K562 (cell line): ENCODE measurements at regions not wholly inside any gene's neighbourhood (a gene's known extent, or its start where the extent isn't known, plus 50 kb on each side); places are given as distances from the start of the nearest gene placed in this dataset.

ENCODE experiments used
- ATAC-seq: fragments of 200-7000 bp; cut with Tn5 transposase; 3 replicates; pipeline ENCODE4 v1.9.1; 2020; ENCODE audit warnings: moderate library complexity
- BruUV-seq: library from RNA; stranded (reverse); fragments of 400-500 nt; replicated peaks from 2 replicates; lab custom pipeline; 2021; lab: Mats Ljungman, UMichigan
- CTCF ChIA-PET: fragments of 300-600 bp; formaldehyde crosslinking; extraction: SDS; loops from one replicate; lab custom pipeline; 2021; ENCODE audit warnings: low intra/inter-chr PET ratio; lab: Yijun Ruan, JAX
- POLR2A ChIA-PET: fragments of 300-600, 350-650 bp; sonication (Branson Sonifier 250); formaldehyde crosslinking; extraction: SDS; loops from one replicate; lab custom pipeline; 2021; ENCODE audit warnings: antibody characterized with exemption, inconsistent platforms; lab: Yijun Ruan, JAX
- DNase-seq, 4 experiments: peaks; one replicate each; pipeline versions ENCODE4 v3.0.0 to v3.0.0-alpha.2; 2011 to 2018; ENCODE audit warnings: low spot score in 3 of 4, mixed read lengths in 3 of 4; ENCODE audit errors: extremely low read depth in 1 of 4
- FAIRE-seq: peaks from 2 replicates; lab custom pipeline; 2011; peaks lifted over from hg19 to GRCh38; lab: Jason Lieb, UNC
- H2AFZ ChIP-seq: 2 replicates; pipeline ENCODE4 v1.6.0; 2011; ENCODE audit warnings: low read depth, low read length, control low read depth, inconsistent platforms
- H3K27ac ChIP-seq: fragments of 200-600 bp; 3 replicates; pipeline ENCODE4 v1.8.0; 2011; ENCODE audit warnings: low read depth, mild to moderate bottlenecking, control low read depth, inconsistent platforms, low read length, moderate library complexity, mixed read lengths; ENCODE audit errors: extremely low read depth
- H3K27me3 ChIP-seq, 2 experiments: fragments of 300-600 bp in 1 of 2; 2 replicates in 1 of 2; 3 replicates in 1 of 2; pipeline versions ENCODE4 v1.6.0 to v1.8.0; 2011; ENCODE audit warnings: inconsistent platforms in 2 of 2, low read length in 2 of 2, mild to moderate bottlenecking in 1 of 2, mixed read lengths in 1 of 2, moderate library complexity in 1 of 2; ENCODE audit not compliant: control insufficient read depth in 2 of 2, insufficient read depth in 2 of 2
- H3K36me3 ChIP-seq: fragments of 300-600 bp; 3 replicates; pipeline ENCODE4 v1.8.0; 2011; ENCODE audit warnings: mild to moderate bottlenecking, low read length, inconsistent platforms; ENCODE audit not compliant: control insufficient read depth, insufficient read depth
- H3K4me1 ChIP-seq, 2 experiments: fragments of 200-600 bp in 1 of 2; replicated peaks in 1 of 2; 2 replicates in 1 of 2; 3 replicates in 1 of 2; pipeline versions ENCODE4 v1.5.1 to v1.8.0; 2011; ENCODE audit warnings: inconsistent platforms in 2 of 2, low read length in 2 of 2, mild to moderate bottlenecking in 1 of 2, mixed read lengths in 1 of 2, moderate library complexity in 1 of 2; ENCODE audit not compliant: control insufficient read depth in 2 of 2, insufficient read depth in 2 of 2
- H3K4me2 ChIP-seq: 2 replicates; pipeline ENCODE4 v1.6.1; 2011; ENCODE audit warnings: low read length, control low read depth, inconsistent platforms, mixed read lengths; ENCODE audit not compliant: insufficient read depth
- H3K4me3 ChIP-seq: fragments of 200-600 bp; sonication (generic), shearing (Covaris generic); 2 replicates; pipeline ENCODE4 v1.5.1; 2016; ENCODE audit warnings: control low read depth, inconsistent platforms
- H3K79me2 ChIP-seq: fragments of 200-600 bp; 3 replicates; pipeline ENCODE4 v1.8.0; 2011; ENCODE audit warnings: low read length, inconsistent platforms; ENCODE audit not compliant: control insufficient read depth, insufficient read depth
- H3K9ac ChIP-seq, 2 experiments: 2 replicates each; pipeline versions ENCODE4 v1.6.0 to v1.6.1; 2011; ENCODE audit warnings: low read depth in 2 of 2, low read length in 2 of 2, control low read depth in 1 of 2, inconsistent platforms in 1 of 2, mild to moderate bottlenecking in 1 of 2, mixed read lengths in 1 of 2; ENCODE audit not compliant: insufficient read depth in 1 of 2
- H3K9me1 ChIP-seq: one replicate; pipeline ENCODE4 v1.6.0; 2011; ENCODE audit warnings: inconsistent platforms, mild to moderate bottlenecking, low read length, moderate library complexity; ENCODE audit not compliant: control insufficient read depth, insufficient read depth
- H3K9me3 ChIP-seq: replicated peaks from 2 replicates; pipeline ENCODE4 v1.5.1; 2011; ENCODE audit warnings: low read depth, low read length, inconsistent platforms; ENCODE audit not compliant: control insufficient read depth, insufficient read depth
- H4K20me1 ChIP-seq: replicated peaks from 2 replicates; pipeline ENCODE4 v1.6.1; 2011; ENCODE audit warnings: low read length, inconsistent platforms, mixed read lengths; ENCODE audit not compliant: control insufficient read depth, insufficient read depth
- CBX8 ChIP-seq: fragments of 200-600 bp; sonication (generic); IDR thresholded peaks from 2 replicates; pipeline ENCODE4 v1.6.1; 2012; ENCODE audit warnings: borderline replicate concordance, mixed run types, low read depth, mild to moderate bottlenecking, moderate library complexity, mixed read lengths, low read length, control low read depth, inconsistent platforms; ENCODE audit not compliant: poor library complexity, severe bottlenecking; ENCODE audit errors: extremely low read depth
- CHD2 ChIP-seq: IDR thresholded peaks from 2 replicates; pipeline ENCODE4 v1.6.1; 2011; ENCODE audit warnings: low read depth, low read length
- IRF2 ChIP-seq: sonication (generic); formaldehyde crosslinking; IDR thresholded peaks from 2 replicates; pipeline ENCODE4 v1.8.1; 2022; ENCODE audit warnings: mild to moderate bottlenecking, missing genetic modification reagents
- JUND ChIP-seq, 2 experiments: IDR thresholded peaks; 2 replicates in 1 of 2; 3 replicates in 1 of 2; pipeline ENCODE4 v1.6.1; 2011; ENCODE audit warnings: borderline replicate concordance in 2 of 2, low read depth in 2 of 2, low read length in 2 of 2, improper control_type of control experiment in 1 of 2, missing biosample characterization in 1 of 2, missing genetic modification characterization in 1 of 2, missing genetic modification reagents in 1 of 2
- ZNF133 ChIP-seq: fragments of 250-450 bp; sonication (Bioruptor Pico); IDR thresholded peaks from 2 replicates; pipeline ENCODE4 v1.4.0; 2020; ENCODE audit warnings: mild to moderate bottlenecking
- WGBS: fragments of 100-300 bp; shearing (Covaris generic); methylation state at CpG from one replicate; pipeline ENCODE4 v1.1.6; 2016; ENCODE audit warnings: low coverage, mixed read lengths; ENCODE audit not compliant: insufficient coverage; ENCODE audit errors: missing lambda C conversion rate; 5-methylcytosine and 5-hydroxymethylcytosine counted together
- in situ Hi-C: fragments of 300-500 bp; cut with MboI; formaldehyde crosslinking; loops from 4 replicates; pipeline ENCODE4 v1.15.0; 2018; ENCODE audit warnings: inconsistent platforms, mixed read lengths
- intact Hi-C: fragments of 100-400 bp; cut with micrococcal nuclease; formaldehyde crosslinking; loops from 2 replicates; pipeline ENCODE4 v1.14.2; 2022
- TF ChIP-seq, protein P1 (sequence below): fragments of 450-650 bp; conservative IDR thresholded peaks from 2 replicates; pipeline ENCODE4 v1.6.1; 2016; ENCODE audit warnings: missing genetic modification characterization, low read depth, mild to moderate bottlenecking, control low read depth, missing compliant biosample characterization
- TF ChIP-seq, protein P2 (sequence below): fragments of 250-450 bp; sonication (Bioruptor Pico); IDR thresholded peaks from 2 replicates; pipeline ENCODE4 v1.5.0; 2021; ENCODE audit warnings: mild to moderate bottlenecking, moderate library complexity

- POLR2A ChIA-PET, result no interaction called here
- WGBS, result no CpG with 5 or more reads among the region's 3 CpGs
Observed at GRCh38 chr9:24881361-24881760, 335.7 kb upstream of the IZUMO3 start.

More at GRCh38 chr9:24881361-24881760, 335.7 kb upstream of the IZUMO3 start:
- intact Hi-C loops (no loop called here), in situ Hi-C loops (no loop called here)
- H3K4me1 ChIP-seq, result no peaks in the 10 kb centered on the region
- no peak for TF ChIP-seq IRF2 (CRISPR knock-in tag)
- no peak for TF ChIP-seq CHD2
- TF ChIP-seq, protein P1, sequence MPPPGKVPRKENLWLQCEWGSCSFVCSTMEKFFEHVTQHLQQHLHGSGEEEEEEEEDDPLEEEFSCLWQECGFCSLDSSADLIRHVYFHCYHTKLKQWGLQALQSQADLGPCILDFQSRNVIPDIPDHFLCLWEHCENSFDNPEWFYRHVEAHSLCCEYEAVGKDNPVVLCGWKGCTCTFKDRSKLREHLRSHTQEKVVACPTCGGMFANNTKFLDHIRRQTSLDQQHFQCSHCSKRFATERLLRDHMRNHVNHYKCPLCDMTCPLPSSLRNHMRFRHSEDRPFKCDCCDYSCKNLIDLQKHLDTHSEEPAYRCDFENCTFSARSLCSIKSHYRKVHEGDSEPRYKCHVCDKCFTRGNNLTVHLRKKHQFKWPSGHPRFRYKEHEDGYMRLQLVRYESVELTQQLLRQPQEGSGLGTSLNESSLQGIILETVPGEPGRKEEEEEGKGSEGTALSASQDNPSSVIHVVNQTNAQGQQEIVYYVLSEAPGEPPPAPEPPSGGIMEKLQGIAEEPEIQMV, result no peak
- TF ChIP-seq ZNF133 (CRISPR knock-in tag), result no peak
- no peak for TF ChIP-seq JUND (IDR thresholded peaks at IDR 0.05; ENCODE audit: borderline replicate concordance, low read depth, low read length)
- TF ChIP-seq JUND (tag; IDR thresholded peaks at IDR 0.05; ENCODE audit: borderline replicate concordance, low read depth, low read length), result no peak
- no peak for TF ChIP-seq CBX8
- TF ChIP-seq, protein P2, sequence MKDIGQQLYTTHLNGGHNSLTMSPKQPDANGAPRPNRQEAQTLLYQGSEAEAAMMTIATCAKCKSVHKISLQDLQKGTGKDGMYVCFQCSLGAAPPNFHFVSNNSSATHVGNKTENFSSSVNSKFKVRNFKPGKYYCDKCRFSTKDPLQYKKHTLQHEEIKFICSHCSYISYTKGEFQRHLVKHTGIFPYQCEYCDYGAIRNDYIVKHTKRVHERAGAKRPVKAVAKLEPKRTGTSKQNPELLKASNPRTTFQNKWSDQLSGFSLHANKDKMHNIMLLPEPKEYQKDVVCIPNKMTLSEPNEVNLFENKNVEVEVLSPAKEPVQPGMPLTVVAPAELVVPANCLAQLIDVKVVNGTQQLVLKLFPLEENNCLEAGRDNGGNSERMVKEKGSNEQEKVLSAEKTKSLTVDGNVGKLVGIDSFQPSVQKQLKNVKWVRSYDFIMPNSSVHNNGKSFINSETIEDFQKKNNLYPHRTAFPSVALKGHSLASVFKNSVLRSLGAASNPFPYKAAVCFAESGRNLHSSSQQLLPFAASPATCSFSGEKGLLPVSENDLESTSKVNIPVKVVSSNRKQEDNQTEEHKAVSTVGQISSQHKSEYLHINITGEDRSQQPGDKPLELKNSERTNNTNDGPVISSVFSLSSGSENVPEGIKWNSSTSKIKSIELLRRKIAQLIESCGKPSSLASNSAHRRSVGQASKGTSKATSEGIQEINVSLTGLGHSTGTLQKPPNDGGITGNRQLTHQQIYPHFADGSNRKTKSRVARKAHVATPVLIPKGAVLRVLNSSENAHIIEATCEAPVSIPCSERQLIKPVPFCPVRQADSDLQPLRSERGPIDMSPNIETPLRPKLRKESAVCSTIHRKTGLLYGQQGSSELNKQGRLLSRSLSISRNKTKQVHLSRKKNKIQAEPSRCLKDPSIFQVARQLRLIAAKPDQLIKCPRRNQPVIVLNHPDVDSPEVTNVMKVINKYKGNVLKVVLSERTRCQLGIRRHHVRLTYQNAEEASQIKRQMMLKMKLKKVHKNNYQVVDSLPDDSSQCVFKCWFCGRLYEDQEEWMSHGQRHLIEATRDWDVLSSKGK (CRISPR knock-in tag), result no peak
- no peak overlapping the region for H3K27ac ChIP-seq
- H3K9me1 ChIP-seq, result no peaks in the 10 kb centered on the region
- H3K9me3 ChIP-seq, result no peaks in the 10 kb centered on the region
- no peaks in the 10 kb centered on the region for H3K27me3 ChIP-seq
- DNase-seq (no peak), FAIRE-seq (no peak), ATAC-seq (no peak)
- no peak overlapping the region for H2AFZ ChIP-seq
- CTCF ChIA-PET, result no interaction called here
- no peak overlapping the region for H3K9ac ChIP-seq
- H4K20me1 ChIP-seq, result no peaks in the 10 kb centered on the region
- no TSS peak for BruUV-seq
- H3K79me2 ChIP-seq, result no peaks in the 10 kb centered on the region
- no peak overlapping the region for H3K4me3 ChIP-seq
- no peaks in the 10 kb centered on the region for H3K36me3 ChIP-seq
- no peak overlapping the region for H3K4me2 ChIP-seq
